ENCODE measurements at regions not wholly inside any gene's neighbourhood (a gene's known extent, or its start where the extent isn't known, plus 50 kb on each side); places are given as distances from the start of the nearest gene placed in this dataset.

DNA sequence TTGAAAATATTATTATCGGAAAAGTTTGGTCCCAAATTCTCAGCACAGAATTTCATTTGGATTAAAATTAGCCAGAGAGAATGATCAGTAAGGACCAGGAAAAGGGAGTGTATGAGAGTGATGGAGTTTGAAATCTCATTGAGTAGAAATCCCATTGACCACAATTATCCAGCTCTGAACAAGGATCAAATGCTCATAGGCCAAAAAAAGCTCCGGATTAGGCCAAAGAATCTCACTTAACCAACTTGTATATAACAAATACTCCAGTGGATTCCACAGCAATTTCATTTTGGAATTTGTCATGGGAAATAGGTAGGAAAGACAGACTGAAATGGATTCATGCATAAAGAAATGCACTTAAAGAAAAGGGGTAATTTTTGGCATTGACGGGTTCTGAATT lies 83.9 kb upstream of the SORBS2 start:
- TF ChIP-seq, protein P1, sequence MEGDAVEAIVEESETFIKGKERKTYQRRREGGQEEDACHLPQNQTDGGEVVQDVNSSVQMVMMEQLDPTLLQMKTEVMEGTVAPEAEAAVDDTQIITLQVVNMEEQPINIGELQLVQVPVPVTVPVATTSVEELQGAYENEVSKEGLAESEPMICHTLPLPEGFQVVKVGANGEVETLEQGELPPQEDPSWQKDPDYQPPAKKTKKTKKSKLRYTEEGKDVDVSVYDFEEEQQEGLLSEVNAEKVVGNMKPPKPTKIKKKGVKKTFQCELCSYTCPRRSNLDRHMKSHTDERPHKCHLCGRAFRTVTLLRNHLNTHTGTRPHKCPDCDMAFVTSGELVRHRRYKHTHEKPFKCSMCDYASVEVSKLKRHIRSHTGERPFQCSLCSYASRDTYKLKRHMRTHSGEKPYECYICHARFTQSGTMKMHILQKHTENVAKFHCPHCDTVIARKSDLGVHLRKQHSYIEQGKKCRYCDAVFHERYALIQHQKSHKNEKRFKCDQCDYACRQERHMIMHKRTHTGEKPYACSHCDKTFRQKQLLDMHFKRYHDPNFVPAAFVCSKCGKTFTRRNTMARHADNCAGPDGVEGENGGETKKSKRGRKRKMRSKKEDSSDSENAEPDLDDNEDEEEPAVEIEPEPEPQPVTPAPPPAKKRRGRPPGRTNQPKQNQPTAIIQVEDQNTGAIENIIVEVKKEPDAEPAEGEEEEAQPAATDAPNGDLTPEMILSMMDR (IDR thresholded peaks at IDR 0.05), result no peak
- no peak for TF ChIP-seq EZH2 (IDR thresholded peaks at IDR 0.05)
- TF ChIP-seq EZH2phosphoT487 (IDR thresholded peaks at IDR 0.05), result no peak

Measured in neural progenitor cell (in vitro differentiated cells).